ENCODE measurements at regions not wholly inside any gene's neighbourhood (a gene's known extent, or its start where the extent isn't known, plus 50 kb on each side); places are given as distances from the start of the nearest gene placed in this dataset.

- TF ChIP-seq GATA2 (IDR thresholded peaks at IDR 0.05; ENCODE audit: low read depth, low read length) (no peak), GATA3 (IDR thresholded peaks at IDR 0.05; ENCODE audit: low read depth, low read length) (no peak)
Measured at GRCh38 chr12:92582475-92582874, 120.3 kb upstream of the PLEKHG7 start.

- TF ChIP-seq GATA3 (IDR thresholded peaks at IDR 0.05; ENCODE audit: low read depth, low read length), result no peak
- no peak for TF ChIP-seq GATA2 (IDR thresholded peaks at IDR 0.05; ENCODE audit: low read depth, low read length)
Measured at GRCh38 chr12:92581604-92582003, 121.2 kb upstream of the PLEKHG7 start.

- no peak for TF ChIP-seq GATA3 (IDR thresholded peaks at IDR 0.05; ENCODE audit: low read depth, low read length)
- TF ChIP-seq GATA2 (IDR thresholded peaks at IDR 0.05; ENCODE audit: low read depth, low read length), result no peak
Measured at GRCh38 chr12:92574911-92575570, 127.7 kb upstream of the PLEKHG7 start.

GRCh38 chr12:92574051-92574783 lies 128.6 kb upstream of the PLEKHG7 start:
- TF ChIP-seq GATA3 (IDR thresholded peaks at IDR 0.05; ENCODE audit: low read depth, low read length), result no peak
- TF ChIP-seq GATA2 (IDR thresholded peaks at IDR 0.05; ENCODE audit: low read depth, low read length), result no peak

- TF ChIP-seq GATA2 (IDR thresholded peaks at IDR 0.05; ENCODE audit: low read depth, low read length) (no peak), GATA3 (IDR thresholded peaks at IDR 0.05; ENCODE audit: low read depth, low read length) (no peak)
Measured at GRCh38 chr12:92573104-92573503, 129.7 kb upstream of the PLEKHG7 start.

GRCh38 chr12:92571844-92572543 lies 130.8 kb upstream of the PLEKHG7 start:
- TF ChIP-seq GATA3 (IDR thresholded peaks at IDR 0.05; ENCODE audit: low read depth, low read length) (no peak), GATA2 (IDR thresholded peaks at IDR 0.05; ENCODE audit: low read depth, low read length) (no peak)

GRCh38 chr12:92571169-92571568 lies 131.6 kb upstream of the PLEKHG7 start:
- TF ChIP-seq GATA3 (IDR thresholded peaks at IDR 0.05; ENCODE audit: low read depth, low read length) (no peak), GATA2 (IDR thresholded peaks at IDR 0.05; ENCODE audit: low read depth, low read length) (no peak)

GRCh38 chr12:92570056-92570753 lies 132.6 kb upstream of the PLEKHG7 start:
- TF ChIP-seq GATA3 (IDR thresholded peaks at IDR 0.05; ENCODE audit: low read depth, low read length) (no peak), GATA2 (IDR thresholded peaks at IDR 0.05; ENCODE audit: low read depth, low read length) (no peak)

GRCh38 chr12:92568691-92569090 lies 134.1 kb upstream of the PLEKHG7 start:
- TF ChIP-seq GATA2 (IDR thresholded peaks at IDR 0.05; ENCODE audit: low read depth, low read length) (no peak), GATA3 (IDR thresholded peaks at IDR 0.05; ENCODE audit: low read depth, low read length) (no peak)

GRCh38 chr12:92566448-92567019 lies 136.3 kb upstream of the PLEKHG7 start:
- TF ChIP-seq GATA3 (IDR thresholded peaks at IDR 0.05; ENCODE audit: low read depth, low read length) (no peak), GATA2 (IDR thresholded peaks at IDR 0.05; ENCODE audit: low read depth, low read length) (no peak)

GRCh38 chr12:92563819-92564218 lies 139.0 kb upstream of the PLEKHG7 start:
- TF ChIP-seq GATA2 (IDR thresholded peaks at IDR 0.05; ENCODE audit: low read depth, low read length), result no peak
- no peak for TF ChIP-seq GATA3 (IDR thresholded peaks at IDR 0.05; ENCODE audit: low read depth, low read length)

- TF ChIP-seq GATA2 (IDR thresholded peaks at IDR 0.05; ENCODE audit: low read depth, low read length) (no peak), GATA3 (IDR thresholded peaks at IDR 0.05; ENCODE audit: low read depth, low read length) (no peak)
Measured at GRCh38 chr12:92562063-92562734, 140.6 kb upstream of the PLEKHG7 start.

GRCh38 chr12:92561543-92561899 lies 141.3 kb upstream of the PLEKHG7 start:
- TF ChIP-seq GATA3 (IDR thresholded peaks at IDR 0.05; ENCODE audit: low read depth, low read length) (no peak), GATA2 (IDR thresholded peaks at IDR 0.05; ENCODE audit: low read depth, low read length) (peak; percentile 60)
